Karpas-422 (cell line): ENCODE measurements at regions not wholly inside any gene's neighbourhood (a gene's known extent, or its start where the extent isn't known, plus 50 kb on each side); places are given as distances from the start of the nearest gene placed in this dataset.
"Not testable (repeated sequence)": the region's sequence is repeated elsewhere in the genome, so short reads cannot be mapped to it uniquely, and the experiment has no call there.

ENCODE experiments used
- DNase-seq: peaks from one replicate; pipeline ENCODE4 v3.0.0-alpha.2; 2015
- H2AFZ ChIP-seq: fragments of 200-600 bp; sonication (generic); 2 replicates; pipeline ENCODE4 v1.6.1; 2014; ENCODE audit warnings: antibody characterized with exemption, low read length, mixed read lengths
- H3K27ac ChIP-seq: fragments of 200-600 bp; sonication (generic); 2 replicates; pipeline ENCODE4 v1.5.1; 2014; ENCODE audit warnings: mild to moderate bottlenecking, low read length, moderate library complexity
- H3K27me3 ChIP-seq: fragments of 200-600 bp; sonication (generic); 2 replicates; pipeline ENCODE4 v1.6.1; 2014; ENCODE audit warnings: low read length, mixed read lengths
- H3K36me3 ChIP-seq: fragments of 200-600 bp; sonication (generic); 2 replicates; pipeline ENCODE4 v1.6.1; 2014; ENCODE audit warnings: low read length, mixed read lengths; ENCODE audit not compliant: insufficient read depth
- H3K4me1 ChIP-seq: fragments of 200-600 bp; sonication (generic); 2 replicates; pipeline ENCODE4 v1.6.1; 2014; ENCODE audit warnings: mild to moderate bottlenecking, low read length, mixed read lengths
- H3K4me2 ChIP-seq: fragments of 200-600 bp; sonication (generic); 2 replicates; pipeline ENCODE4 v1.6.1; 2014; ENCODE audit warnings: low read length, low read depth, mild to moderate bottlenecking; ENCODE audit not compliant: poor library complexity, severe bottlenecking
- H3K4me3 ChIP-seq: fragments of 200-600 bp; sonication (generic); 2 replicates; pipeline ENCODE4 v1.5.1; 2014; ENCODE audit warnings: mild to moderate bottlenecking, antibody characterized with exemption, low read length, mixed read lengths
- H3K79me2 ChIP-seq: fragments of 200-600 bp; sonication (generic); 2 replicates; pipeline ENCODE4 v1.6.1; 2014; ENCODE audit warnings: mild to moderate bottlenecking, low read length, mixed read lengths
- H3K9ac ChIP-seq: fragments of 200-600 bp; sonication (generic); 2 replicates; pipeline ENCODE4 v1.6.0; 2014; ENCODE audit warnings: low read length
- H3K9me2 ChIP-seq: fragments of 200-600 bp; sonication (generic), shearing (Covaris generic); replicated peaks from 2 replicates; pipeline ENCODE4 v1.6.0; 2014; ENCODE audit warnings: mild to moderate bottlenecking, low read length, moderate library complexity; ENCODE audit not compliant: insufficient read depth
- H3K9me3 ChIP-seq: fragments of 300-700, 200-600 bp; sonication (generic); 2 replicates; pipeline ENCODE4 v1.6.1; 2014; ENCODE audit warnings: low read length, mixed read lengths
- H4K20me1 ChIP-seq: fragments of 200-600 bp; sonication (generic); 2 replicates; pipeline ENCODE4 v1.6.1; 2014; ENCODE audit warnings: mild to moderate bottlenecking, antibody characterized with exemption, low read length, low read depth; ENCODE audit not compliant: insufficient read depth

DNA sequence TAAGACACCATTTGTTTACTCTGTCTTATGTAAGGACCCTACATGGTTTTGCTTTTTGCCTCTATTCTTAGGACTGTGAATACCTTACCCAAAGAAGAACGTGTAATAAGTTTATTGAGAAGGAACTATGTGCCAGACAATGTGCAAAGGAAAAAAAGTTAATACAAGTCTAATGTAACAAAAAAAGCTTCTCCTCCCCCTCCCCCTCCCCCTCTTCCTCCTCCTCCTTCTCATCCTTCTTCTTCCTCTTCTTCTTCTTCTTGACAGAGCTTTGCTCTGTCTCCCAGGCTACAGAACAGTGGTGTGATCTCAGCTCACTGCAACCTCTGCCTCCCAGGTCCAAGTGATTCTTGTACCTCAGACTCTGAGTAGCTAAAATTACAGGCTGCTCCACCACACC lies 50.9 kb upstream of the MITF start:
- H3K4me3 ChIP-seq = no peak overlapping the region
- DNase-seq = no peak
- no peaks in the 10 kb centered on the region for H3K4me1 ChIP-seq

DNA sequence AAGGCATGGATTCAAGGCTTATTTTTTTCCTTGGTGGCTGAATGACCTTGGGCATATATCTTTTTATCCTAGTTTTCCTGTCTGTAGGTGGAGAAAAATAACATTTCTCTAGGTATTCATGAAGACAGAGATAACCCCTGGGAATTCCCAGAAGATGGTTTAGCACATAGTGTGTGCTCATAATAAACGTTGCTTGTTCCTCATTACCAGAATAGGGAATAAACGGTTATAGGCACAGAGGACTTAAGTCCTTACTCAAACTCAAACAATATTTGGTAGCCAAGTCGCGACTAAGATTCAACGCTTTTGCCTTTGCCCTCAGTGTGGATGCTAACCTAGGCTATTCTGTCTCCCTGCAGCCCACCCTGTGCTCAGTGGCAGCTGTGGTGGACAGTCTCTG lies 51.6 kb upstream of the MITF start:
- Histone ChIP-seq H3K4me3 (no peak overlapping the region), H3K27ac (no peak overlapping the region), H4K20me1 (no peaks in the 10 kb centered on the region), H3K36me3 (no peaks in the 10 kb centered on the region), H3K4me1 (no peaks in the 10 kb centered on the region), H3K79me2 (no peaks in the 10 kb centered on the region), H3K9me3 (no peaks in the 10 kb centered on the region), H3K9ac (no peak overlapping the region), H3K9me2 (no peaks in the 10 kb centered on the region), H3K4me2 (no peak overlapping the region), H3K27me3 (no peaks in the 10 kb centered on the region), H2AFZ (no peak overlapping the region)
- DNase-seq = no peak

More for the DNA sequence above, 50.9 kb upstream of the MITF start:
- Histone ChIP-seq H3K27me3 (no peaks in the 10 kb centered on the region), H3K9ac (no peak overlapping the region), H3K9me2 (no peaks in the 10 kb centered on the region), H3K9me3 (no peaks in the 10 kb centered on the region), H2AFZ (no peak overlapping the region), H3K4me2 (no peak overlapping the region), H3K36me3 (no peaks in the 10 kb centered on the region), H3K27ac (no peak overlapping the region), H3K79me2 (no peaks in the 10 kb centered on the region), H4K20me1 (no peaks in the 10 kb centered on the region)

DNA sequence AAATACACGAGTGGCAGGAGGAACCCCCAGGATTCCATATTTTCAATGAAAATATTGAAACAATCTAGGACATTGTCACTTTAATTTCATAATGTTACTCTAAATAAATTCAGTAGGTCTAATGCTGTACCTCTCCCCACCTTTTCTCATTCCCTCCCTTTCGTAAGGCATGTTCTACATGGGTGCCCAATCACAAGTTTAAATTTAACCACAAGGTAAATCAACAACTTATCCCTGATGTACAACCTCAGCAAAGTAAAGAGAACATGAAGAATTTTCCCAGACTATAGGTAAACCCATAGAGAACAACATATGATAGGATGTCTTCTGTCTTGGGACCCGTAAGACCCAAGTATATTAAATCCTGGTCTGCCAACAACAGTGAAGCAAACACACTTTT lies 53.2 kb upstream of the MITF start:
- Histone ChIP-seq H4K20me1 (no peaks in the 10 kb centered on the region), H3K9me2 (no peaks in the 10 kb centered on the region), H3K79me2 (no peaks in the 10 kb centered on the region), H3K4me3 (no peak overlapping the region), H3K9me3 (no peaks in the 10 kb centered on the region), H3K4me1 (no peaks in the 10 kb centered on the region), H3K27me3 (no peaks in the 10 kb centered on the region), H3K36me3 (no peaks in the 10 kb centered on the region), H3K27ac (no peak overlapping the region), H3K4me2 (no peak overlapping the region), H2AFZ (no peak overlapping the region), H3K9ac (no peak overlapping the region)
- DNase-seq = no peak

GRCh38 chr3:69684309-69684961 lies 54.8 kb upstream of the MITF start:
- H3K79me2 ChIP-seq = no peaks in the 10 kb centered on the region
- no peaks in the 10 kb centered on the region for H3K36me3 ChIP-seq
- no peak overlapping the region for H3K9ac ChIP-seq
- no peak overlapping the region for H3K4me2 ChIP-seq
- no peak overlapping the region for H3K27ac ChIP-seq
- H4K20me1 ChIP-seq = no peaks in the 10 kb centered on the region
- DNase-seq = no peak
- H3K27me3 ChIP-seq = no peaks in the 10 kb centered on the region
- no peaks in the 10 kb centered on the region for H3K4me1 ChIP-seq
- H3K9me3 ChIP-seq = no peaks in the 10 kb centered on the region
- no peak overlapping the region for H3K4me3 ChIP-seq
- no peaks in the 10 kb centered on the region for H3K9me2 ChIP-seq
- no peak overlapping the region for H2AFZ ChIP-seq

- H4K20me1 ChIP-seq = no peaks in the 10 kb centered on the region
- H3K9me2 ChIP-seq = no peaks in the 10 kb centered on the region
- no peak overlapping the region for H3K27ac ChIP-seq
- H3K4me1 ChIP-seq = no peaks in the 10 kb centered on the region
- H3K9me3 ChIP-seq = no peaks in the 10 kb centered on the region
- no peak overlapping the region for H3K4me2 ChIP-seq
- no peak for DNase-seq
- H3K36me3 ChIP-seq = no peaks in the 10 kb centered on the region
- no peaks in the 10 kb centered on the region for H3K79me2 ChIP-seq
- H2AFZ ChIP-seq = no peak overlapping the region
- H3K4me3 ChIP-seq = no peak overlapping the region
- H3K27me3 ChIP-seq = no peaks in the 10 kb centered on the region
- H3K9ac ChIP-seq = no peak overlapping the region
Observed at GRCh38 chr3:69683082-69683806, 56.0 kb upstream of the MITF start.

DNA sequence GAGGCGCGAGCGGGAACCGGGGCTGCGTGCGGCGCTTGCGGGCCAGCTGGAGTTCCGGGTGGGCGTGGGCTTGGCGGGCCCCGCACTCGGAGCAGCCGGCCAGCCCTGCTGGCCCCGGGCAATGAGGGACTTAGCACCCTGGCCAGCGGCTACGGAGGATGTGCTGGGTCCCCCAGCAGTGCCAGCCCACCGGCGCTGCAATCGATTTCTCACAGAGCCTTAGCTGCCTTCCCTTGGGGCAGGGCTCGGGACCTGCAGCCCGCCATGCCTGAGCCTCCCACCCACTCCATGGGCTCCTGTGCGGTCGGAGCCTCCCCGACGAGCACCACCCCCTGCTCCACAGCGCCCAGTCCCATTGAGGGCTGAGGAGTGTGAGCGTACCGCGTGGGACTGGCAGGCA lies 61.8 kb upstream of the MITF start:
- H3K27ac ChIP-seq, H2AFZ ChIP-seq, H3K36me3 ChIP-seq, H3K4me3 ChIP-seq, H4K20me1 ChIP-seq, H3K4me1 ChIP-seq, H3K9ac ChIP-seq, H3K79me2 ChIP-seq, DNase-seq, H3K9me3 ChIP-seq, H3K9me2 ChIP-seq, H3K27me3 ChIP-seq, H3K4me2 ChIP-seq: not testable (repeated sequence)

DNA sequence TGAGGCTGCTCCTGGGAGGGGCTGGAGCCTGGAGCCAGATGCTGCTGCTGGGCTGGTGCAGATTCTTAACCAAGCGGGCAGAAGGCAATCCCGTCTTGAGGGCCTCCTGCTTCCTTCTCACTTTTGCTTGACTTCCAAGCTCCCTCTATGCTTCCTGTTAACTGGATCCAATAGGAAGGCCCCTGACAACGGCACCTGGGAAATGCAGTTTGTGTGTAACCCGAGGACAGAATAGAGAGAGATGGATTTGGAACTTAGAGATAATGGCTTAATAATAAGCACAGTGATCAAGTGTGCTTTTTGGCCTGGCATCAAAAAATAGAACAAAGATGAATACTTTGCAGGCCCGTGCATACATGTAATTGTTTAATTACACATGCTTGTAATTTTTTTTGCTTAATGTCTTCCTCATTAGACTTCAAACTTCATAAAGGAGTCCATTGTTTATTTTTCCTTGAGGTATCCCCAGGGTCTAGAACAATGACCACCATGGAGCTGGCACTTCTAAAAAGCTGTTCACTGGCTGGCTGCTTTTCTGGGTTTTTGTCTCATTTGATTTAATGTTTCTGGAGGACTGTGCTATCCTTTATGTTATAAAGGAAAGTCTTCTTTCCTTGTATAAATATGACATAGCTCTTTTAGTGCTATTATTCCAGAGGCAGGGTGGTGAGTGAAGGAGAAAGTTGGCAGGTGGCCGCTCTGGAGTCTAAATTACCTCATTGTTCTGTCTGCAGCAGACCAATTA lies 63.3 kb upstream of the MITF start:
- Histone ChIP-seq H2AFZ (no peak overlapping the region), H3K27ac (no peak overlapping the region), H3K9me2 (no peaks in the 10 kb centered on the region), H3K9me3 (no peaks in the 10 kb centered on the region), H3K9ac (no peak overlapping the region), H3K79me2 (no peaks in the 10 kb centered on the region), H3K4me2 (no peak overlapping the region), H3K27me3 (no peaks in the 10 kb centered on the region), H3K4me3 (no peak overlapping the region), H3K36me3 (no peaks in the 10 kb centered on the region), H3K4me1 (no peaks in the 10 kb centered on the region), H4K20me1 (no peaks in the 10 kb centered on the region)
- DNase-seq = no peak

- Histone ChIP-seq H3K9me2 (no peaks in the 10 kb centered on the region), H3K9me3 (no peaks in the 10 kb centered on the region), H2AFZ (no peak overlapping the region), H3K27me3 (no peaks in the 10 kb centered on the region), H3K4me1 (no peaks in the 10 kb centered on the region), H3K36me3 (no peaks in the 10 kb centered on the region), H3K9ac (no peak overlapping the region), H3K27ac (no peak overlapping the region), H4K20me1 (no peaks in the 10 kb centered on the region), H3K4me2 (no peak overlapping the region), H3K79me2 (no peaks in the 10 kb centered on the region), H3K4me3 (no peak overlapping the region)
- no peak for DNase-seq
Observed at GRCh38 chr3:69674752-69675151, 64.5 kb upstream of the MITF start.
